ENCODE measurements at regions not wholly inside any gene's neighbourhood (a gene's known extent, or its start where the extent isn't known, plus 50 kb on each side); places are given as distances from the start of the nearest gene placed in this dataset.
"Not testable (repeated sequence)": the region's sequence is repeated elsewhere in the genome, so short reads cannot be mapped to it uniquely, and the experiment has no call there.

- no peaks in the 10 kb centered on the region for H3K4me1 ChIP-seq (ENCODE audit: control insufficient read depth, insufficient read depth, low read length)
- no peak overlapping the region for H3K4me3 ChIP-seq (ENCODE audit: low read depth, low read length)
- POLR2A ChIA-PET: interaction anchor here (1.5 kb wide), 1 partner anchor 263 kb away, joined by 4 read pairs; the partner anchor contains the start of gene BTG1
- no peak overlapping the region for H3K27ac ChIP-seq (ENCODE audit: extremely low read depth, low read depth, low read length)
- CTCF ChIA-PET: interaction anchor here (0.6 to 4.2 kb wide), 13 partner anchors 9 to 1794 kb away, joined by 3 to 11 read pairs (median 3); partner anchors contain the start of gene BTG1
- no peaks in the 10 kb centered on the region for H3K9me3 ChIP-seq (ENCODE audit: control insufficient read depth, insufficient read depth, low read depth, low read length)
- no peaks in the 10 kb centered on the region for H3K36me3 ChIP-seq (ENCODE audit: control insufficient read depth in 2 of 2, insufficient read depth in 1 of 2, low read length in 2 of 2)
- TF ChIP-seq ZNF423 (tag by site-specific recombination; IDR thresholded peaks at IDR 0.05) (no peak), ZNF654 (tag by site-specific recombination; IDR thresholded peaks at IDR 0.05; ENCODE audit: low read depth) (peak; percentile 30; the same call in 1 of the 2 replicates)
Measured at GRCh38 chr12:92408072-92408900, 262.6 kb upstream of the BTG1 start.

- H3K4me3 ChIP-seq (ENCODE audit: low read depth, low read length); H3K9me3 ChIP-seq (ENCODE audit: control insufficient read depth, insufficient read depth, low read depth, low read length); H3K4me1 ChIP-seq (ENCODE audit: control insufficient read depth, insufficient read depth, low read length); POLR2A ChIA-PET; H3K27ac ChIP-seq (ENCODE audit: extremely low read depth, low read depth, low read length); H3K36me3 ChIP-seq (ENCODE audit: control insufficient read depth in 2 of 2, insufficient read depth in 1 of 2, low read length in 2 of 2): not testable (repeated sequence)
- CTCF ChIA-PET: interaction anchor here (4.2 kb wide), 1 partner anchor 260 kb away, joined by 11 read pairs; the partner anchor contains the start of gene BTG1
Measured at GRCh38 chr12:92406404-92407070, 260.9 kb upstream of the BTG1 start.

- CTCF ChIA-PET: interaction anchor here (0.6 to 4.2 kb wide), 2 partner anchors 260 to 1459 kb away, joined by 3 to 11 read pairs; partner anchors contain the start of gene BTG1
- H3K27ac ChIP-seq (ENCODE audit: extremely low read depth, low read depth, low read length); H3K9me3 ChIP-seq (ENCODE audit: control insufficient read depth, insufficient read depth, low read depth, low read length); H3K4me1 ChIP-seq (ENCODE audit: control insufficient read depth, insufficient read depth, low read length); H3K36me3 ChIP-seq (ENCODE audit: control insufficient read depth in 2 of 2, insufficient read depth in 1 of 2, low read length in 2 of 2); H3K4me3 ChIP-seq (ENCODE audit: low read depth, low read length): not testable (repeated sequence)
- POLR2A ChIA-PET: interaction anchor here (0.7 kb wide), 1 partner anchor 186 kb away, joined by 4 read pairs; no protein-coding TSS in a partner anchor
Measured at GRCh38 chr12:92405801-92406251, 260.2 kb upstream of the BTG1 start.

GRCh38 chr12:92404921-92405320 lies 259.3 kb upstream of the BTG1 start:
- Histone ChIP-seq H3K36me3 (ENCODE audit: control insufficient read depth in 2 of 2, insufficient read depth in 1 of 2, low read length in 2 of 2) (no peaks in the 10 kb centered on the region), H3K9me3 (ENCODE audit: control insufficient read depth, insufficient read depth, low read depth, low read length) (no peaks in the 10 kb centered on the region), H3K4me1 (ENCODE audit: control insufficient read depth, insufficient read depth, low read length) (no peaks in the 10 kb centered on the region), H3K4me3 (ENCODE audit: low read depth, low read length) (no peak overlapping the region), H3K27ac (ENCODE audit: extremely low read depth, low read depth, low read length) (no peak overlapping the region)
- ChIA-PET CTCF (interaction anchor here (0.6 kb wide), 1 partner anchor 1458 kb away, joined by 3 read pairs; no protein-coding TSS in a partner anchor), POLR2A (no interaction called here)
- TF ChIP-seq IKZF3 (tag by site-specific recombination; IDR thresholded peaks at IDR 0.05): no peak
- TF ChIP-seq ZNF24 (tag by site-specific recombination; IDR thresholded peaks at IDR 0.05): no peak
- TF ChIP-seq ZBTB6 (tag by site-specific recombination; IDR thresholded peaks at IDR 0.05): no peak
- no peak for TF ChIP-seq SCRT1 (tag by site-specific recombination; IDR thresholded peaks at IDR 0.05; ENCODE audit: borderline replicate concordance)

- ChIA-PET POLR2A (no interaction called here), CTCF (interaction anchor here (0.8 kb wide), 1 partner anchor 1023 kb away, joined by 3 read pairs; no protein-coding TSS in a partner anchor)
- Histone ChIP-seq H3K4me3 (ENCODE audit: low read depth, low read length) (no peak overlapping the region), H3K9me3 (ENCODE audit: control insufficient read depth, insufficient read depth, low read depth, low read length) (no peaks in the 10 kb centered on the region), H3K4me1 (ENCODE audit: control insufficient read depth, insufficient read depth, low read length) (no peaks in the 10 kb centered on the region), H3K36me3 (ENCODE audit: control insufficient read depth in 2 of 2, insufficient read depth in 1 of 2, low read length in 2 of 2) (no peaks in the 10 kb centered on the region), H3K27ac (ENCODE audit: extremely low read depth, low read depth, low read length) (no peak overlapping the region)
- TF ChIP-seq ZBTB49 (tag by site-specific recombination; IDR thresholded peaks at IDR 0.05; ENCODE audit: low read depth): no peak
- no peak for TF ChIP-seq MYNN (tag by site-specific recombination; IDR thresholded peaks at IDR 0.05; ENCODE audit: borderline replicate concordance)
- TF ChIP-seq ZNF544 (tag by site-specific recombination; IDR thresholded peaks at IDR 0.05): no peak
- no peak for TF ChIP-seq ZBTB17 (tag by site-specific recombination; IDR thresholded peaks at IDR 0.05)
- TF ChIP-seq ZBTB11 (tag by site-specific recombination; conservative IDR thresholded peaks at IDR 0.05; ENCODE audit: low read depth): no peak
- no peak for TF ChIP-seq BCL11A (tag by site-specific recombination; IDR thresholded peaks at IDR 0.05; ENCODE audit: low read depth)
Measured at GRCh38 chr12:92404259-92404894, 258.7 kb upstream of the BTG1 start.
